Activated naive CD8-positive, alpha-beta T cell treated with anti-CD3 and anti-CD28 coated beads, Interleukin-2, amount 10 ng/mL, durations not matched to agents 7 days and 5 days (primary cell): ENCODE measurements at regions not wholly inside any gene's neighbourhood (a gene's known extent, or its start where the extent isn't known, plus 50 kb on each side); places are given as distances from the start of the nearest gene placed in this dataset.

Experiments used
- ATAC-seq: fragments of 150-1000 bp; cut with Tn5 transposase; one replicate; pipeline ENCODE4 v1.10.0; 2021; ENCODE audit warnings: low read depth, moderate library complexity
- POLR2A ChIA-PET: fragments of 350-600 bp; sonication (Branson Sonifier 250); formaldehyde crosslinking; loops from one replicate; lab custom pipeline; 2021; ENCODE audit warnings: antibody characterized with exemption; lab: Charles Lee
- DNase-seq: peaks from one replicate; pipeline ENCODE4 v3.0.0; 2021
- H3K27ac Mint-ChIP-seq: one replicate; pipeline ENCODE4 v1.8.0; 2022; ENCODE audit warnings: mild to moderate bottlenecking, mixed read lengths
- H3K27me3 Mint-ChIP-seq: one replicate; pipeline ENCODE4 v1.8.0; 2022; ENCODE audit warnings: mild to moderate bottlenecking, moderate library complexity, mixed read lengths
- H3K36me3 Mint-ChIP-seq: one replicate; pipeline ENCODE4 v1.8.0; 2021; ENCODE audit warnings: mild to moderate bottlenecking, mixed read lengths
- H3K4me1 Mint-ChIP-seq: one replicate; pipeline ENCODE4 v1.8.0; 2021; ENCODE audit warnings: mixed read lengths
- H3K4me3 Mint-ChIP-seq: one replicate; pipeline ENCODE4 v1.8.0; 2022; ENCODE audit warnings: mild to moderate bottlenecking, moderate library complexity, mixed read lengths
- H3K9me3 Mint-ChIP-seq: one replicate; pipeline ENCODE4 v1.8.0; 2021; ENCODE audit warnings: mixed read lengths

DNA sequence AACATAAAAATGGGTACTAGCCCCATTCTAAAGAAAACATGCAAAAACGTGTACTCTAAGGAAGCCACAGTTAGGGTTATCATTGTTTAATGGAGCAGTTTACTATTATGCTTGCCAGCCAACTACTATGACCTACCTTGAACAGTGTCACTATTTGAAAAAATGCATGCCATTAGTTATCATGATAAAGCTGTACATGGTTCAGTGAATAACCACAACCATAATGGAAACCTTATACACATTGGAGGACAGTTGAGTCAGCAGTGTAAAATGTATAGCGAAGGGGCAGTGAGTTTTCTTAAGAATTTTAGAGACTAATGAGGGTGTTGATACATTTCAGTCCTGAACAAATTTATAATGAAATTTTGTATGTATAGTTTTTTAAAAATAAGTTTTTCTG is 381.9 kb downstream of the GRXCR1 start:
- Mint-ChIP-seq H3K27ac (no peak overlapping the region), H3K9me3 (no peaks in the 10 kb centered on the region), H3K27me3 (no peaks in the 10 kb centered on the region), H3K4me3 (no peak overlapping the region), H3K36me3 (no peaks in the 10 kb centered on the region), H3K4me1 (no peaks in the 10 kb centered on the region)
- DNase-seq (no peak), ATAC-seq (no peak)
- POLR2A ChIA-PET, result no interaction called here

DNA sequence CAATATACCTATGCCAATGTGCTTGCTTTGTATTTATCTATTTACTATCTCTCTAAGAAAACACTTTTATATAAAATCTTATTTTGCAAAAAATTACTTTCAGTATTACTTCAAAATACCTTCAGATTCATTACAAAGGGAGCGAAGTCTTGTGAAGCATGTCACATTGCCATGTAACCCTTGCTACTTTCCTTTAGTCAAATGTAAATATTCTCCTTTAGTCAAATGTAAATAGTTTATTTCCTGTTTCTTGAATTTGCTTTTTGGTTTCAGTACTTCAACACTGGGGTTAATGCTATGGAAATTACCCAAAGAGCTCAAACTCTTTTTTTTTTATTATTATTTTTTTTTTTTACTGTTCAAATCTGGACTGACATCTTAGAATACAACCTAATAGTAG is 383.3 kb downstream of the GRXCR1 start:
- no peak for ATAC-seq
- Mint-ChIP-seq H3K4me1 (no peaks in the 10 kb centered on the region), H3K27me3 (no peaks in the 10 kb centered on the region), H3K9me3 (no peaks in the 10 kb centered on the region), H3K36me3 (no peaks in the 10 kb centered on the region), H3K27ac (no peak overlapping the region), H3K4me3 (no peak overlapping the region)
- no peak for DNase-seq
- POLR2A ChIA-PET, result no interaction called here

DNA sequence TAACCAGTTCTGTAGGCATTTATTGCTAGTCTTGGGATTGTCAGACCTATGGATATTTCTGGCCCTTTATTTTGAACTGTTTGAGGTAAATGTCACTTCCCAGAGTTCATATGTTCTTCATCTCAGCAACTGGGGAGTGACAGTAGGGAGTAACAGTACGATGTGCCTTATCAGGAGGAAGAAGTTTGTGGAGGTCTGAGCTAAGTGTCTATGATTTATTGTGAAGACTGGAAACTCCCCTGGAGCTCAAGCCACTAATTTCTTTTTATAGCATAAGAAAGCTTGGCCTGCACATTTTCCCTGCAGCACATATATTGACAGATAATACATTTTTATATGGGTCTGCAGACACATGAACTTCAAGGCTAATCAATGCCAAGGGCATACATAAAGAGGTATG is 383.8 kb downstream of the GRXCR1 start:
- H3K36me3 Mint-ChIP-seq, result no peaks in the 10 kb centered on the region
- no peaks in the 10 kb centered on the region for H3K27me3 Mint-ChIP-seq
- POLR2A ChIA-PET, result no interaction called here
- no peak overlapping the region for H3K4me3 Mint-ChIP-seq
- H3K27ac Mint-ChIP-seq, result no peak overlapping the region
- peaks cover 2% of the 10 kb centered on the region for H3K9me3 Mint-ChIP-seq
- no peak for DNase-seq
- no peak for ATAC-seq
- H3K4me1 Mint-ChIP-seq, result no peaks in the 10 kb centered on the region

DNA sequence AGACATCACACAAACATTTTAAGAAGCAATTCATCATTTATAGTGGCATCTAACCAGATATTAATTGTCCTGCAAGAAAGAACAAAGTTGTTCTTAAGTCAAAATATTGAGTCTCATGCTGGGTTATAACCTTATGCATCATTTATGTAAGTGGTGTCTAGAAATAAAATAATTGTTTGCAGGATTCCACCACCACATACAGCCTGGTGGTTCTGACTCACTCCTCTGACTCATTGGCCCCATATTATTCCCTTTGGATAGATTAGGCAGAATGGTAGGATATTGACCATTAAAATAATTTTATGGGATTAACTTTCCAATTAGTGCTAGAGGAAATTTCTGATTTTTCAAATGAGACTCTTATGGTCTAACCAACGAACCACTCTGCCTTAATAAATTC is 384.5 kb downstream of the GRXCR1 start:
- Mint-ChIP-seq H3K4me3 (no peak overlapping the region), H3K36me3 (no peaks in the 10 kb centered on the region), H3K9me3 (peaks cover 2% of the 10 kb centered on the region), H3K27me3 (no peaks in the 10 kb centered on the region), H3K4me1 (no peaks in the 10 kb centered on the region), H3K27ac (no peak overlapping the region)
- POLR2A ChIA-PET, result no interaction called here
- no peak for ATAC-seq
- DNase-seq, result no peak

DNA sequence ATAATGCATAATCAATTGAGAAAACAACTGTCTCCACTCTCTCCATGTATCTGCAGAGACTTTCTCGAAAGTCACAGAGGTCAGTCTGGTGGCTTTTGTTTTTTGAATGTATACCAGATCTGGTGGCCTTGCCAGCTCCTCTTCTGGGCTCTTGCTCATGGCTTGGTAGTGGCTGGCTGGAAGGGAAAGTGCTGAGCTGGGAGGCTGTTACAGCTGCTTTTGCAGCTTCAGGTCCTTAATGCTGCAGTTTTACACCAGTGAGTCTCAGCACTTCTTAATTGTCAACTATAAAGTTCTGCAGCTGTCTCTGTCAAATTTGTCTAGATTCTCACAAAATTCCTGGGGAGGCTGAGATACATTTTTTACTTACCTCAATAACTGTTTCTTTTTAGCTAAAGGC is 390.0 kb downstream of the GRXCR1 start:
- Mint-ChIP-seq H3K27me3 (no peaks in the 10 kb centered on the region), H3K27ac (no peak overlapping the region), H3K4me1 (no peaks in the 10 kb centered on the region), H3K4me3 (no peak overlapping the region), H3K9me3 (peaks cover 2% of the 10 kb centered on the region), H3K36me3 (no peaks in the 10 kb centered on the region)
- DNase-seq, result no peak
- POLR2A ChIA-PET, result no interaction called here
- no peak for ATAC-seq

DNA sequence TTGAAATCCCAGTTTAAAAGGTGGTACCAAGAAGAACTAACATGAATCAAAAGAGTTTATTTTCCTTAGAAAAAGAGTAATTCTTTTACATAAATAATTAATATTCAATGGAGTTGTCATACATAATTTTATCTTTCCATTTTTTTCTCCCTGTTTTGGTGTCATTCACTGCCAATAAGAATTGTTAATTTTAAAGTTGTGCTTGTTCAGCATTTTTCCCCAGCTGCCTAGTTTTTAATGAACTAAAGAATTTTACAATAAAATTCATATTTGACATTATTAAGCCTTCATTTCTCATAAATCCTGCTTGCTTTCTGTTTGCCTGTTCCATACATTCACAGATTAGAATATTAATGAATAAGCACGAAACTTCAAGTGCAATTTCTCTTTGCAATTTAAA is 393.6 kb downstream of the GRXCR1 start:
- H3K36me3 Mint-ChIP-seq, result no peaks in the 10 kb centered on the region
- ATAC-seq (no peak), DNase-seq (no peak)
- no peaks in the 10 kb centered on the region for H3K27me3 Mint-ChIP-seq
- no peak overlapping the region for H3K4me3 Mint-ChIP-seq
- H3K4me1 Mint-ChIP-seq, result no peaks in the 10 kb centered on the region
- H3K9me3 Mint-ChIP-seq, result peaks cover 1% of the 10 kb centered on the region
- H3K27ac Mint-ChIP-seq, result no peak overlapping the region
- POLR2A ChIA-PET, result no interaction called here

DNA sequence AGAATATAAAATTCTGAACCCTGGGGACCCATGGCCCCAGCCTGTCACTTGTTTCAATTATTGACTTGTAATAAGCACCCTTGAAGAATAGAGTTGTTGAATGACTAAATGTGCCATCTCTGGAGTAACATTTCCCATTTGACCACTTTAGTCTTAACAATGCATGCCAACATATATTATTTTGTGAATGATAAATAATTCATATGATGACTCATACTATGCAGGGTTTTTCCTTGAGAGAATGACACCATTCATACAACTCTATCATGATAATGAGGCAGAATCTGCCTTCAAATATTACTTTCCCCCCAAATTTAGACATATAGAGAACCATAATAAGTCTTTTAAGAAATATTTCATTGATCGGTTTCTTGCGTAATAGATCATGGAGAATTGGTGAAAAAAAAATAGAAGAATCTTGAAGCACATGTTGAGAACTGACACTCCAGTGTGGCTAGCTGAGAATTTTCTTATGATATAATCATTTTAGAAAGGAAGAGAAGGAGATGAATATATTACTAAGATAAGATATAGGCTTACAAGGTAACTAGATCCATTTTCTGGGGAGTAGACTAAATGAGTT is 404.5 kb downstream of the GRXCR1 start:
- Mint-ChIP-seq H3K27me3 (no peaks in the 10 kb centered on the region), H3K27ac (no peak overlapping the region), H3K4me3 (no peak overlapping the region), H3K9me3 (peaks cover 4% of the 10 kb centered on the region), H3K36me3 (no peaks in the 10 kb centered on the region), H3K4me1 (no peaks in the 10 kb centered on the region)
- ATAC-seq (no peak), DNase-seq (no peak)
- POLR2A ChIA-PET, result no interaction called here

DNA sequence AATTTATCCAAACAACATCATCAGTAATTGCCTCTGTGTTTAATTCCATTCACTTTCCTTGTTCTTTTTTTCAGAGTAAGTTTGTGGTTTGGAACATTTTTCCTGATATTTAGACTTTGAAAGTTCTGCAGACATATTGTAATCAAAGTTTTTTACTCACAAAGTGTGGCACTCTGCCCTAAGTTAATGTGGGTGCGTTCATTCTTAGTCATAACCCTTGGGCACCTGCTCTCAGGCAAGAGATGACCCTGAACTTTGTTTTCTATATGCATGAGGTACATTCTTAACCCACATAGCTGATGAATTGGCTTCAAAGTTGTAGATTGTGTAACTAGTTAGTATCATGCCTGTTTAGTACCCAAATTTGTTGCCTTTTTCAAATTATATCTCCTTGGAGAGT is 424.3 kb downstream of the GRXCR1 start:
- POLR2A ChIA-PET, result no interaction called here
- no peaks in the 10 kb centered on the region for H3K27me3 Mint-ChIP-seq
- no peak overlapping the region for H3K27ac Mint-ChIP-seq
- H3K9me3 Mint-ChIP-seq, result peaks cover 4% of the 10 kb centered on the region
- ATAC-seq (no peak), DNase-seq (no peak)
- H3K4me3 Mint-ChIP-seq, result no peak overlapping the region
- H3K36me3 Mint-ChIP-seq, result no peaks in the 10 kb centered on the region
- H3K4me1 Mint-ChIP-seq, result no peaks in the 10 kb centered on the region

DNA sequence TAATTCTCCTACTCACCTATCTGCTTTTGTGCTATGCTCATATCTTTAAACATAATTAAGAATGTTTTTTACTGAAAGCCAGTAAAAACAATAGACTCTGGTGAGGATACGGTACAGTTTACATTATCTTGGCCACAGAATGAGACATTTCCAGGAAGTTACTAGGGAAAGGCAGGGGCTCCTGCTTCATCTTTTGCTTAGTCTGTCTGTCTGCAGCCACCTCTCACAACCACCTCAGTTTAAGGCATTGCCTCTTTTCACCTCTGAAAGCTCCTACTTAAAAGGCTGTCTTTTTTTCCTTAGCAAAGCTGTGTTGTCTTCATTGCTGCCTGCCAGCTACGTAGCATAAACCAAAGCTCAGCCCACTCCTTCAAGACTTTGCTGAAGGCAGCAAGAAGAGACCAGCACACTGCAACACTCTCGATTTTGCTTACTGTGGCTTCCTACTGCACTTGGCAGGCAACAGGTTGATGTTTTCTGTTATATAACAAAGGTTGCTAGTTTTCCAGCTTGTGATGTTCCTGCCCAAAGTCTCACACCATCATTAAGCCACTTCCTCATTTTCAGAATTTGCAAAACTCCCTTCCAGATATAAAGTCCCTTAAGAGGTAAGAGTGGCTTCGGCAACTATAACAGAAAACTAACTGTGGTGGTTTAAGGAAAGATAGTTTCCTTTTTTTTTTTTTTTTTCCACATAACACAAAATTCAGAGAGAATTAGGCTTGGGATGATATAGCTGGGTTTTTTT is 432.9 kb downstream of the GRXCR1 start:
- no peaks in the 10 kb centered on the region for H3K27me3 Mint-ChIP-seq
- no peaks in the 10 kb centered on the region for H3K36me3 Mint-ChIP-seq

DNA sequence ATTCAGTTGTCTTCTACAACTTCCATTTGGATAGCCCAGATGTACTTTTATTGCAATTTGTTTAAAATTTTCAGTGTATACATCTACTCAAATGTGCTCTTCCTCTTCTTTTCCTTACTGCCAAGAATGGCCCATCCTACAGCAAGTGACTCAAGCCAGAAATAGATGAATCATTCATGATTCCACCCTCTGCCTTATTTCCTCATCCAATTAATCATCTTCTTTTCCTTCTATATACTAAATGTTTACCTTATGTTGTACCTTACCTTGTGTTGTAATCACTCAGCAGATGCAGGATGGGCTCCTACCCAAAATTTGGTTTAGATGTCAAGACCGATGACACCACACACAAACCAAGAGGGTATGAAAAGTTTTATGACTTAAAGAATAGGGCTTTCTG is 437.8 kb downstream of the GRXCR1 start:
- no peak overlapping the region for H3K27ac Mint-ChIP-seq
- ATAC-seq (no peak), DNase-seq (no peak)
- H3K27me3 Mint-ChIP-seq, result no peaks in the 10 kb centered on the region
- no peak overlapping the region for H3K4me3 Mint-ChIP-seq
- H3K36me3 Mint-ChIP-seq, result no peaks in the 10 kb centered on the region
- POLR2A ChIA-PET, result no interaction called here
- peaks cover 1% of the 10 kb centered on the region for H3K9me3 Mint-ChIP-seq
- no peaks in the 10 kb centered on the region for H3K4me1 Mint-ChIP-seq

More for the DNA sequence above, 432.9 kb downstream of the GRXCR1 start:
- H3K27ac Mint-ChIP-seq, result no peak overlapping the region
- ATAC-seq (no peak), DNase-seq (no peak)
- POLR2A ChIA-PET, result no interaction called here
- H3K4me1 Mint-ChIP-seq, result no peaks in the 10 kb centered on the region
- no peaks in the 10 kb centered on the region for H3K9me3 Mint-ChIP-seq
- no peak overlapping the region for H3K4me3 Mint-ChIP-seq

DNA sequence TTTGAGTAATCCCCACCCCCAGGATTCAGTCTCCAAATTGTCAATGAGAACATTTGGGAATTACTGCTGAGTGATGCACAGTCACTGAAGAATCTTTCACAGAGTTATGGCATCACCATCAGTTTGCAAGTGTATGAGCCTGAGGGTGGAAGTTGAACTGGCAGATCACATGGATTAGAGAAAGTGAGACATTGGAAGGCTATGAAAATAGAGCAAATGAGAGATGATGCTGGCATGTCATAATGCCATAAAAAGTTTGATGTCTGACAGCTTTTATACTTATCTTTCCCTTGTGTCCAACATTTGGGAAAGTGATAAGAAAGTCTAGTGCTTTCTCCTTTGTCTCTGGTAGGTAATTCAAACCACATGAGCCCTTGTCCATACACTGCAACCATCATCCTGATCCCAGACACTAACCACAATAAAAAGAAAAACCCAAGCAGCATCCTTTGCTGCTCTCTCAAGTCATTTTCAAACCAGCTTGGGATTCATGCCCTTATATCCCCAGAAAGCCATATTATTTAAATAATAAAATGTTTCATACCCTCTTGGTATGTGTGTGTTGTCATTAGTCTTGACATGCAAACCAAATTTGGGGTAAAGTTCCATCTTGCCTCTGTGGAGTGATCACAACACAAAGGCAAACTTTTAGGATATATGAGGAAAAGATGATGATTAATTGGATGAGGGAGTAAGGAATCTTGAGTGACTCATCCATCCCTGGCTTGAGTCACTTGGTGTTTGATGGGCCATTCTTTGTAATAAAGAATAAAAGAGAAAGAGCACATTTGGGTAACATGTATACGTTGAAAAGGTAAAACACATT is 438.9 kb downstream of the GRXCR1 start:
- Mint-ChIP-seq H3K4me1 (no peaks in the 10 kb centered on the region), H3K4me3 (no peak overlapping the region), H3K27ac (no peak overlapping the region), H3K36me3 (no peaks in the 10 kb centered on the region), H3K27me3 (no peaks in the 10 kb centered on the region), H3K9me3 (peaks cover 1% of the 10 kb centered on the region)
- ATAC-seq (no peak), DNase-seq (no peak)
- POLR2A ChIA-PET, result no interaction called here

DNA sequence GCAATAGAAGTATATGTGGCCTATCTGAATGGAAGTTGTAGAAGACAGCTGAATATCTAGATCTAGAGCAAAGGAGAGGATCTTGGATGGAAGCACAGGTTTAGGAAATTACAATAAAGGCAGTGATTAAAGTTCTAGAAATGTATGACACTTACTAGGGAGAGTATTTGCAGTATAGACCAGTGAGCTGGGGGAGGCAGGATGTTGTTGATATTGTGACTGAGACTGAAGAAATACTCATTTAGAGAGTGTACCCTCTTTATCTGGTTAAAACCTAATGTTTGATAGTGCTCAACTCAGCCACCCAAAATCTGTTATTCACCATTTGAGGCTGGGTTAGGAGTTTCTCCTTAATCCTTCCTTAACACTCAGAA is 439.5 kb downstream of the GRXCR1 start:
- DNase-seq (no peak), ATAC-seq (no peak)
- Mint-ChIP-seq H3K4me3 (no peak overlapping the region), H3K36me3 (no peaks in the 10 kb centered on the region), H3K4me1 (no peaks in the 10 kb centered on the region), H3K9me3 (peaks cover 1% of the 10 kb centered on the region), H3K27me3 (no peaks in the 10 kb centered on the region), H3K27ac (no peak overlapping the region)
- POLR2A ChIA-PET, result no interaction called here

DNA sequence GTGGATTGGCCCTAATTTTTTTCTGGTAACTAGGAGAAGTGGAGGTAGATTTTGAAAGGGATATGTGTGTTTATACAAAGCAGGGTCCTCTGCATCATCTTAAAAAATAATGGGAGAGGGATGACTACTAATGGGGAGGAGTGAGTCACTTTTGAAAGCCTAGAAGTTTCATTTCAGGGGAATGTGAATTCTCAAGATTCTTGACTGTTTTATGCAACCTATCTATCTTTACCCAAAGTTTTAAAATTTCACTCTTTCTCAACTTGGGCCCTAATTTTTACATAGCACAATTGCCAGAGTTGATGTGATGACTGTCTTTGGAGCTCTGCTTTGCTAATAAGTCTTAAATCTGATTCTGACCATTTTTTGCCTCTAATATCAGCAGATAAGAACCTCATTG is 445.2 kb downstream of the GRXCR1 start:
- no peak overlapping the region for H3K4me3 Mint-ChIP-seq
- POLR2A ChIA-PET, result no interaction called here
- no peaks in the 10 kb centered on the region for H3K36me3 Mint-ChIP-seq
- H3K27me3 Mint-ChIP-seq, result no peaks in the 10 kb centered on the region
- DNase-seq (no peak), ATAC-seq (no peak)
- no peak overlapping the region for H3K27ac Mint-ChIP-seq
- no peaks in the 10 kb centered on the region for H3K9me3 Mint-ChIP-seq
- no peaks in the 10 kb centered on the region for H3K4me1 Mint-ChIP-seq

DNA sequence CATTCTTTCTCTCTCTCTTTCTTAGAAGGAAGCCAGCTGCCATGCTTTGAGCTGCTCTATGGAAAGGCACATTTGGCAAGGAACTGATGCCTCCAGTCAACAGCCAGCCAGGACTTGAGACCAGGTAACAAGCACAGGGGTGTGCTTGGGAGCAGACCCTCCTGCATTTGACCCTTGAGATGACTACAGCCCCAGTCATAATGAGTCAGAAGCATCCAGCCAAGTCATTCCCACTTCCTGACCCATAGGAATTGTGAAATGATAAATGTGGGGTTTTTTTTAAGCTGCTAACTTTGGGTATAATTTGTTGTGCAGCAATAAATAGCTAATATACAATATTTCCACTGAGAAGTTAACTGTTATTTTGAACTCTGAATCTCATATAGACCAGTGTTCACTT is 446.9 kb downstream of the GRXCR1 start:
- POLR2A ChIA-PET, result no interaction called here
- no peak for ATAC-seq

More for the DNA sequence above, 446.9 kb downstream of the GRXCR1 start:
- Mint-ChIP-seq H3K36me3 (no peaks in the 10 kb centered on the region), H3K27me3 (no peaks in the 10 kb centered on the region), H3K4me1 (no peaks in the 10 kb centered on the region), H3K4me3 (no peak overlapping the region), H3K27ac (no peak overlapping the region), H3K9me3 (peaks cover 1% of the 10 kb centered on the region)
- no peak for DNase-seq
